Gastrocnemius medialis (tissue), 4 donors: ENCODE measurements at regions not wholly inside any gene's neighbourhood (a gene's known extent, or its start where the extent isn't known, plus 50 kb on each side); places are given as distances from the start of the nearest gene placed in this dataset.

Experiments
- CTCF ChIP-seq, 5 experiments: fragments of 450-650 bp in 3 of 5; fragments of 200-600 bp in 2 of 5; sonication (generic) in 2 of 5; IDR thresholded peaks in 4 of 5; conservative IDR thresholded peaks in 1 of 5; 1 replicate in 4 of 5; 2 replicates in 1 of 5; pipeline ENCODE4 v1.5.1; 2016 to 2019; ENCODE audit warnings: antibody characterized with exemption in 5 of 5, mild to moderate bottlenecking in 3 of 5, moderate library complexity in 3 of 5
- POLR2A ChIP-seq, 2 donors: fragments of 450-650 bp; IDR thresholded peaks; one replicate each; pipeline ENCODE4 v1.6.1; 2017; ENCODE audit warnings: antibody characterized with exemption in 2 of 2, mild to moderate bottlenecking in 2 of 2, moderate library complexity in 2 of 2

- TF ChIP-seq CTCF (IDR thresholded peaks at IDR 0.05 in 4 of 5, conservative IDR thresholded peaks at IDR 0.05 in 1 of 5) (no peak), POLR2A (IDR thresholded peaks at IDR 0.05) (no peak)
Measured at GRCh38 chr18:41113885-41114482, 841.0 kb upstream of the PIK3C3 start.
